Smooth muscle cell (in vitro differentiated cells): ENCODE measurements at regions not wholly inside any gene's neighbourhood (a gene's known extent, or its start where the extent isn't known, plus 50 kb on each side); places are given as distances from the start of the nearest gene placed in this dataset.

ENCODE experiments used
- DNase-seq: peaks from one replicate; lab custom pipeline; 2025; ENCODE audit not compliant: unreplicated experiment; lab: John Stamatoyannopoulos, UW
- H2AFZ ChIP-seq: fragments of 200-600 bp; sonication (generic); 2 replicates; pipeline ENCODE4 v1.6.0; 2016; ENCODE audit warnings: antibody characterized with exemption, low read depth, mild to moderate bottlenecking
- H3F3A ChIP-seq: fragments of 200-600 bp; sonication (generic); 2 replicates; pipeline ENCODE4 v1.6.0; 2017; ENCODE audit warnings: antibody characterized with exemption, low read depth
- H3K27ac ChIP-seq: fragments of 200-600 bp; sonication (generic); 2 replicates; pipeline ENCODE4 v1.5.1; 2016; ENCODE audit warnings: low read depth, mild to moderate bottlenecking
- H3K27me3 ChIP-seq: fragments of 200-600 bp; sonication (generic); 2 replicates; pipeline ENCODE4 v1.6.1; 2016; ENCODE audit warnings: low read depth, mild to moderate bottlenecking
- H3K36me3 ChIP-seq: fragments of 200-600 bp; sonication (generic); 2 replicates; pipeline ENCODE4 v1.5.1; 2016; ENCODE audit warnings: low read depth
- H3K4me1 ChIP-seq: fragments of 200-600 bp; sonication (generic); 2 replicates; pipeline ENCODE4 v1.5.1; 2016; ENCODE audit warnings: low read depth
- H3K4me2 ChIP-seq: fragments of 200-600 bp; sonication (generic); 2 replicates; pipeline ENCODE4 v1.6.0; 2016; ENCODE audit warnings: mild to moderate bottlenecking
- H3K4me3 ChIP-seq: fragments of 200-600 bp; sonication (generic); 2 replicates; pipeline ENCODE4 v1.5.1; 2016; ENCODE audit warnings: mild to moderate bottlenecking
- H3K79me2 ChIP-seq: fragments of 200-600 bp; sonication (generic); 2 replicates; pipeline ENCODE4 v1.6.0; 2016; ENCODE audit warnings: low read depth, mild to moderate bottlenecking
- H3K9ac ChIP-seq: fragments of 200-600 bp; sonication (generic); 2 replicates; pipeline ENCODE4 v1.6.0; 2016; ENCODE audit warnings: low read depth
- H3K9me3 ChIP-seq: fragments of 200-600 bp; sonication (generic); replicated peaks from 2 replicates; pipeline ENCODE4 v1.5.1; 2016; ENCODE audit warnings: low read depth
- H4K20me1 ChIP-seq: fragments of 200-600 bp; sonication (generic); 2 replicates; pipeline ENCODE4 v1.6.0; 2016; ENCODE audit warnings: low read depth
- CTCF ChIP-seq: fragments of 200-600 bp; sonication (generic); IDR thresholded peaks from 2 replicates; pipeline ENCODE4 v1.5.1; 2017; ENCODE audit warnings: borderline replicate concordance, mild to moderate bottlenecking, antibody characterized with exemption; ENCODE audit not compliant: insufficient read depth, poor library complexity, severe bottlenecking
- WGBS: methylation state at CpG from one replicate; pipeline ENCODE4 v1.1.7; 2016; ENCODE audit warnings: low lambda C conversion rate; 5-methylcytosine and 5-hydroxymethylcytosine counted together

- no peaks in the 10 kb centered on the region for H4K20me1 ChIP-seq
- H3F3A ChIP-seq, result no peaks in the 10 kb centered on the region
- no peak overlapping the region for H3K9ac ChIP-seq
- H3K27me3 ChIP-seq, result no peaks in the 10 kb centered on the region
- H3K4me1 ChIP-seq, result no peaks in the 10 kb centered on the region
- H2AFZ ChIP-seq, result no peak overlapping the region
- no peak for DNase-seq
- no peaks in the 10 kb centered on the region for H3K36me3 ChIP-seq
- H3K4me2 ChIP-seq, result no peak overlapping the region
- TF ChIP-seq CTCF, result no peak
- WGBS, result 94% methylated on average over 2 of the region's 2 CpGs
- H3K9me3 ChIP-seq, result no peaks in the 10 kb centered on the region
- H3K79me2 ChIP-seq, result no peaks in the 10 kb centered on the region
- H3K27ac ChIP-seq, result no peak overlapping the region
- no peak overlapping the region for H3K4me3 ChIP-seq
Measured at GRCh38 chr4:171573181-171573580, 240.0 kb upstream of the GALNTL6 start.

- H3K36me3 ChIP-seq, result no peaks in the 10 kb centered on the region
- TF ChIP-seq CTCF, result no peak
- no peak overlapping the region for H3K9ac ChIP-seq
- no peaks in the 10 kb centered on the region for H4K20me1 ChIP-seq
- H3K79me2 ChIP-seq, result no peaks in the 10 kb centered on the region
- no peaks in the 10 kb centered on the region for H3K4me1 ChIP-seq
- no peaks in the 10 kb centered on the region for H3K27me3 ChIP-seq
- WGBS, result 75% methylated on average over 5 of the region's 5 CpGs
- no peaks in the 10 kb centered on the region for H3K9me3 ChIP-seq
- H3K4me2 ChIP-seq, result no peak overlapping the region
- H3K27ac ChIP-seq, result no peak overlapping the region
- H3F3A ChIP-seq, result no peaks in the 10 kb centered on the region
- H2AFZ ChIP-seq, result no peak overlapping the region
- no peak for DNase-seq
- no peak overlapping the region for H3K4me3 ChIP-seq
Measured at GRCh38 chr4:171565130-171565788, 247.9 kb upstream of the GALNTL6 start.

GRCh38 chr4:171561419-171561818 is 251.8 kb upstream of the GALNTL6 start:
- H3K4me1 ChIP-seq, result no peaks in the 10 kb centered on the region
- no peak for TF ChIP-seq CTCF
- H3K79me2 ChIP-seq, result no peaks in the 10 kb centered on the region
- H3K9ac ChIP-seq, result no peak overlapping the region
- 90% methylated on average over 1 of the region's 1 CpG for WGBS
- no peak overlapping the region for H2AFZ ChIP-seq
- H3K9me3 ChIP-seq, result no peaks in the 10 kb centered on the region
- no peak overlapping the region for H3K4me3 ChIP-seq
- DNase-seq, result no peak
- H3K36me3 ChIP-seq, result no peaks in the 10 kb centered on the region
- H3K4me2 ChIP-seq, result no peak overlapping the region
- H3K27me3 ChIP-seq, result no peaks in the 10 kb centered on the region
- H4K20me1 ChIP-seq, result no peaks in the 10 kb centered on the region
- H3K27ac ChIP-seq, result no peak overlapping the region
- no peaks in the 10 kb centered on the region for H3F3A ChIP-seq

GRCh38 chr4:171553961-171554360 is 259.2 kb upstream of the GALNTL6 start:
- 89% methylated on average over 5 of the region's 5 CpGs for WGBS
- Histone ChIP-seq H3K27ac (no peak overlapping the region), H4K20me1 (no peaks in the 10 kb centered on the region), H3K9me3 (no peaks in the 10 kb centered on the region), H3K9ac (no peak overlapping the region), H3K4me1 (no peaks in the 10 kb centered on the region), H2AFZ (no peak overlapping the region), H3K4me2 (no peak overlapping the region), H3K79me2 (no peaks in the 10 kb centered on the region), H3K36me3 (no peaks in the 10 kb centered on the region), H3K4me3 (no peak overlapping the region), H3K27me3 (no peaks in the 10 kb centered on the region), H3F3A (no peaks in the 10 kb centered on the region)
- DNase-seq, result no peak
- TF ChIP-seq CTCF, result no peak
